ENCODE measurements at regions not wholly inside any gene's neighbourhood (a gene's known extent, or its start where the extent isn't known, plus 50 kb on each side); places are given as distances from the start of the nearest gene placed in this dataset.
"Not testable (repeated sequence)": the region's sequence is repeated elsewhere in the genome, so short reads cannot be mapped to it uniquely, and the experiment has no call there.

DNA sequence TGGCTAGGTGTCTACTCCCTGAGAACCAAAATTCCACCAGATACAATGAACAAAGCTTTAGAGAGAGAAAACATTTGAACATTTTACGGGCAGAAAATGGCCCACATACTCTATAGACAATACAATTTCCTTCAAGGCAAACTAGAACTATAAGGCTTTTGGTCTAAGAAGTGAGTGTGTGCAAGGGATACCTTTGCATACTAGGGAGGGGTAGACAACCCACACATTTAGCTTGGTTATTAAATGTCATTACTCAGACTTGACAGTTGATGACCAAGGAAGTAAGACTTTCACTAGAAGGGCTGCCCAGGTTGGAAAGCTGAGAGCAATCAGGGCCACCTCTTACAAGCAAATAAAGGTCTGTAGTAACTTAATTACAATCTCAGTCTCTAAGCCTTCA, 64.0 kb upstream of the PLEKHM1 start:
- intact Hi-C loops (cut with micrococcal nuclease); CTCF ChIA-PET; dilution Hi-C loops (cut with MboI; ENCODE audit: extremely low pct_ligation_motif_present, low sequenced_read_pairs); H3K36me3 ChIP-seq (ENCODE audit: control insufficient read depth in 2 of 2, extremely low read depth in 1 of 2, insufficient read depth in 2 of 2, low read length in 2 of 2); H3K4me2 ChIP-seq (ENCODE audit: insufficient read depth, low read length); DNase-seq (ENCODE audit: low read depth, low spot score); FAIRE-seq; H3K4me1 ChIP-seq (ENCODE audit: control insufficient read depth, extremely low read depth, insufficient read depth, low read length); POLR2A ChIA-PET; H3K9me1 ChIP-seq (replicated peaks; ENCODE audit: control insufficient read depth, extremely low read depth, insufficient read depth, low read length); BruUV-seq (replicated peaks); H4K20me1 ChIP-seq (replicated peaks; ENCODE audit: control insufficient read depth, extremely low read depth, insufficient read depth, low read length); H3K27ac ChIP-seq (ENCODE audit: insufficient read depth, low read depth, low read length); H3K4me3 ChIP-seq (replicated peaks in 1 of 3; ENCODE audit: insufficient read depth in 1 of 3, low read depth in 1 of 3, low read length in 3 of 3); H3K9me3 ChIP-seq (replicated peaks; ENCODE audit: control insufficient read depth, insufficient read depth, low read length); H3K79me2 ChIP-seq (ENCODE audit: control insufficient read depth, insufficient read depth, low read length); H3K9ac ChIP-seq (replicated peaks; ENCODE audit: extremely low read depth, insufficient read depth, low read length); H3K27me3 ChIP-seq (ENCODE audit: control insufficient read depth in 2 of 2, insufficient read depth in 2 of 2, low read length in 2 of 2); H2AFZ ChIP-seq (ENCODE audit: low read depth, low read length): not testable (repeated sequence)

- POLR2A ChIA-PET; intact Hi-C loops (cut with micrococcal nuclease); CTCF ChIA-PET; H3K27me3 ChIP-seq (ENCODE audit: control insufficient read depth in 2 of 2, insufficient read depth in 2 of 2, low read length in 2 of 2); H3K27ac ChIP-seq (ENCODE audit: insufficient read depth, low read depth, low read length); H3K9ac ChIP-seq (replicated peaks; ENCODE audit: extremely low read depth, insufficient read depth, low read length); H2AFZ ChIP-seq (ENCODE audit: low read depth, low read length); H3K9me3 ChIP-seq (replicated peaks; ENCODE audit: control insufficient read depth, insufficient read depth, low read length); H3K4me3 ChIP-seq (replicated peaks in 1 of 3; ENCODE audit: insufficient read depth in 1 of 3, low read depth in 1 of 3, low read length in 3 of 3); H3K36me3 ChIP-seq (ENCODE audit: control insufficient read depth in 2 of 2, extremely low read depth in 1 of 2, insufficient read depth in 2 of 2, low read length in 2 of 2); FAIRE-seq; H3K4me1 ChIP-seq (ENCODE audit: control insufficient read depth, extremely low read depth, insufficient read depth, low read length); H3K9me1 ChIP-seq (replicated peaks; ENCODE audit: control insufficient read depth, extremely low read depth, insufficient read depth, low read length); dilution Hi-C loops (cut with MboI; ENCODE audit: extremely low pct_ligation_motif_present, low sequenced_read_pairs); H3K4me2 ChIP-seq (ENCODE audit: insufficient read depth, low read length); DNase-seq (ENCODE audit: low read depth, low spot score); H3K79me2 ChIP-seq (ENCODE audit: control insufficient read depth, insufficient read depth, low read length); BruUV-seq (replicated peaks); H4K20me1 ChIP-seq (replicated peaks; ENCODE audit: control insufficient read depth, extremely low read depth, insufficient read depth, low read length): not testable (repeated sequence)
Measured at GRCh38 chr17:45558821-45559220, 68.3 kb upstream of the PLEKHM1 start.

GRCh38 chr17:45562868-45563267, 72.3 kb upstream of the PLEKHM1 start:
- H2AFZ ChIP-seq (ENCODE audit: low read depth, low read length); H3K79me2 ChIP-seq (ENCODE audit: control insufficient read depth, insufficient read depth, low read length); H3K27ac ChIP-seq (ENCODE audit: insufficient read depth, low read depth, low read length); intact Hi-C loops (cut with micrococcal nuclease); H3K9me3 ChIP-seq (replicated peaks; ENCODE audit: control insufficient read depth, insufficient read depth, low read length); H3K9ac ChIP-seq (replicated peaks; ENCODE audit: extremely low read depth, insufficient read depth, low read length); H3K4me2 ChIP-seq (ENCODE audit: insufficient read depth, low read length); dilution Hi-C loops (cut with MboI; ENCODE audit: extremely low pct_ligation_motif_present, low sequenced_read_pairs); H3K4me3 ChIP-seq (replicated peaks in 1 of 3; ENCODE audit: insufficient read depth in 1 of 3, low read depth in 1 of 3, low read length in 3 of 3); DNase-seq (ENCODE audit: low read depth, low spot score); H4K20me1 ChIP-seq (replicated peaks; ENCODE audit: control insufficient read depth, extremely low read depth, insufficient read depth, low read length); POLR2A ChIA-PET; BruUV-seq (replicated peaks); H3K9me1 ChIP-seq (replicated peaks; ENCODE audit: control insufficient read depth, extremely low read depth, insufficient read depth, low read length); FAIRE-seq; H3K36me3 ChIP-seq (ENCODE audit: control insufficient read depth in 2 of 2, extremely low read depth in 1 of 2, insufficient read depth in 2 of 2, low read length in 2 of 2); H3K27me3 ChIP-seq (ENCODE audit: control insufficient read depth in 2 of 2, insufficient read depth in 2 of 2, low read length in 2 of 2); H3K4me1 ChIP-seq (ENCODE audit: control insufficient read depth, extremely low read depth, insufficient read depth, low read length); CTCF ChIA-PET: not testable (repeated sequence)

GRCh38 chr17:45563283-45563682, 72.8 kb upstream of the PLEKHM1 start:
- H3K36me3 ChIP-seq (ENCODE audit: control insufficient read depth in 2 of 2, extremely low read depth in 1 of 2, insufficient read depth in 2 of 2, low read length in 2 of 2); H3K27me3 ChIP-seq (ENCODE audit: control insufficient read depth in 2 of 2, insufficient read depth in 2 of 2, low read length in 2 of 2); H3K9me1 ChIP-seq (replicated peaks; ENCODE audit: control insufficient read depth, extremely low read depth, insufficient read depth, low read length); H3K27ac ChIP-seq (ENCODE audit: insufficient read depth, low read depth, low read length); H3K4me1 ChIP-seq (ENCODE audit: control insufficient read depth, extremely low read depth, insufficient read depth, low read length); BruUV-seq (replicated peaks); H3K79me2 ChIP-seq (ENCODE audit: control insufficient read depth, insufficient read depth, low read length); intact Hi-C loops (cut with micrococcal nuclease); dilution Hi-C loops (cut with MboI; ENCODE audit: extremely low pct_ligation_motif_present, low sequenced_read_pairs); H3K4me3 ChIP-seq (replicated peaks in 1 of 3; ENCODE audit: insufficient read depth in 1 of 3, low read depth in 1 of 3, low read length in 3 of 3); H3K4me2 ChIP-seq (ENCODE audit: insufficient read depth, low read length); FAIRE-seq; POLR2A ChIA-PET; DNase-seq (ENCODE audit: low read depth, low spot score); H2AFZ ChIP-seq (ENCODE audit: low read depth, low read length); H4K20me1 ChIP-seq (replicated peaks; ENCODE audit: control insufficient read depth, extremely low read depth, insufficient read depth, low read length); H3K9ac ChIP-seq (replicated peaks; ENCODE audit: extremely low read depth, insufficient read depth, low read length); H3K9me3 ChIP-seq (replicated peaks; ENCODE audit: control insufficient read depth, insufficient read depth, low read length); CTCF ChIA-PET: not testable (repeated sequence)
